ENCODE measurements at regions not wholly inside any gene's neighbourhood (a gene's known extent, or its start where the extent isn't known, plus 50 kb on each side); places are given as distances from the start of the nearest gene placed in this dataset.
"Not testable (repeated sequence)": the region's sequence is repeated elsewhere in the genome, so short reads cannot be mapped to it uniquely, and the experiment has no call there.

GRCh38 chr5:37915097-37915736 is 75.4 kb upstream of the GDNF start:
- no peak for DNase-seq (ENCODE audit: low read depth in 3 of 3)

GRCh38 chr5:37909610-37910266 is 69.9 kb upstream of the GDNF start:
- not testable (repeated sequence) for DNase-seq (ENCODE audit: low read depth in 3 of 3)

GRCh38 chr5:37906416-37906815 is 66.6 kb upstream of the GDNF start:
- no peak for DNase-seq (ENCODE audit: low read depth in 3 of 3)

GRCh38 chr5:37905230-37905629 is 65.4 kb upstream of the GDNF start:
- DNase-seq (ENCODE audit: low read depth in 3 of 3) = no peak

- DNase-seq (ENCODE audit: low read depth in 3 of 3) = no peak
Observed at GRCh38 chr5:37902323-37902722, 62.5 kb upstream of the GDNF start.

GRCh38 chr5:37900692-37901091 is 60.9 kb upstream of the GDNF start:
- DNase-seq (ENCODE audit: low read depth in 3 of 3) = no peak

DNA sequence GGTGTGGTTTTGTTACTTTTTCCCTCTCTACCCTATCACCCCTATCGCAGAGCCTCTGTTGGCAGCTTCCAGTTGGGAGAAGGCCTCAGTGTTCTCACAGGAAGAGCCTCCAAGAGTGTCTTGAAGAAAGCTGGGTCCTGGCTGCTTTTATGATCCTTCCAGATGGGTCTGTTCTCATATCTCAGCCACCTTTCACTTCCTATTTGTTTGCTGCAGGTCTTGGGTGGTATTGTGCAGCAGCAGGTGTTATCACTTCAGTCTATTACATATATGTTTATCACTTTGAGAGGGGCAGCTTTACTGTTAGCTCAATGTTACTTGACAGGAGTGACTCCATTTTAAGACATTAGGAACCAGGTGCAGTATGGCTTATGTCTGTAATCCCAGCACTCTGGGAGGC is 59.2 kb upstream of the GDNF start:
- no peak for DNase-seq (ENCODE audit: low read depth in 3 of 3)

DNA sequence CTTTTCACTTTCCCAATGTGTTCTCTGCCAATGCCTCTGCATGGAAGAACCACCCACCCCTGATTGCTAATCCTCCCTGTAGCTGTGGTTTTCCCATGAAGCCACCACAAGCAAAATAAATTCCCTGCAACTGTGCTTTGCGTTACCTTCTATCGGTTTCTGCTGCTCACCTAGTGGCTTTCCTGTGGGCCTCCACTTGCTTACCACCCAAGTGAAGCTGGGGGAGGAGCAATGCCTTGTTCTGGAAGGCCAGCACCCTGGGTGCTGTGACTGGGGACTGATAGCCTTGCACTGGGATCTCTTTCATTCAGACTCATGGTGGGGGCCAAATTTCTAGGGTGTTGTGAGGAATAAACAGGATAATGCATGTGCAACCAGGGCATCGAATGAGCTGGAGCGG is 56.3 kb upstream of the GDNF start:
- no peak for DNase-seq (ENCODE audit: low read depth in 3 of 3)

DNA sequence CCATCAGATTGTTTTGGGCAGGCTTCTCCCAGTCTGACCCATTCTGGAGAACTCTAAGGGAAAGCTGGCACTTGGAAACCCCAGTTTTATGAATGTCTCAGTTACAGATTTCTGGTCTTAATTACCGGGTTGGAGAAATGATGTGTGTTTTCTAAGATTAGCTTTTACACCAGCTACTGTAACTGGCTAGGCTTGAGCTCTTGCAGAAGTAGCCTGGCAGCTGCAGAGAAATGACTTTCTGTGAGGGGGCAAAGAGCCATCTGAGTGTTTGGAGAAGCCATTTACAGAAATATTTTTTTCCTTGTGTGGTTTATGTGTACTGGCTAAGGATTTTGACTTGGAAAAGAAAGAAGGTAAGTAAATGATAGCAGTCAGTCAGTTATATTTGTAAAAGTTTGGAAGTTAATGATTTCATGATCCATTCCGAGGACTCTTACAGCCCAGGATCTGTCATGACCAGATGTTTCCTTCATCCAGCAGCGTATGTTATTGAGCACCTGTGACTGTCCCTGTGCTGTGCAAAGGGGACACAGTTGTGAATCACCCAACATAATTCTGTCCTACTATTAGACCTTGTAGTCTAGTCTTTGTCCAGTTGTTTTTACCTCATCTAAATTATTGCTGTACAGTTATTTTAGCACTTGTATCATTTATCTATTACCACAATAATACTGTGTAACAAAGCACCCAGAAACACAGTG is 53.7 kb upstream of the GDNF start:
- no peak for DNase-seq (ENCODE audit: low read depth in 3 of 3)

GRCh38 chr5:37892586-37892985 is 52.7 kb upstream of the GDNF start:
- no peak for DNase-seq (ENCODE audit: low read depth in 3 of 3)

DNA sequence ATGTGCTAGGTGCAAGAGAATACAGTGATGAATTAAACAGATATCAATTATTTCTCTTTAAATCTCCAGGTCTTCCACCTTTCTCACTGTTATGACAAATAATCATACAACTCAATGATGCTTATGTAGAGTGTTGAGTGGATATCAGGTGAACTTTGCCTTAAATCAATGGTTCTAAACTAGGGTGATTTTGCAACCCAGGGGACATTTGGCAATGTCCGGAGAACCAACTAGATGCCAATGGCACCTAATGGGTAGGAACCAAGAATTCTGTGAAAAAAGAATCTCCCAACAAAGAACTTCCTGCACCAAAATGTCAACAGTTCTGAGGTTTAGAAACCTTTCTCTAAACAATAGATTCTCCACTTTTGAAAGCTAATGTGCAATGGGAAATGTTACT is 52.0 kb upstream of the GDNF start:
- no peak for DNase-seq (ENCODE audit: low read depth in 3 of 3)

DNA sequence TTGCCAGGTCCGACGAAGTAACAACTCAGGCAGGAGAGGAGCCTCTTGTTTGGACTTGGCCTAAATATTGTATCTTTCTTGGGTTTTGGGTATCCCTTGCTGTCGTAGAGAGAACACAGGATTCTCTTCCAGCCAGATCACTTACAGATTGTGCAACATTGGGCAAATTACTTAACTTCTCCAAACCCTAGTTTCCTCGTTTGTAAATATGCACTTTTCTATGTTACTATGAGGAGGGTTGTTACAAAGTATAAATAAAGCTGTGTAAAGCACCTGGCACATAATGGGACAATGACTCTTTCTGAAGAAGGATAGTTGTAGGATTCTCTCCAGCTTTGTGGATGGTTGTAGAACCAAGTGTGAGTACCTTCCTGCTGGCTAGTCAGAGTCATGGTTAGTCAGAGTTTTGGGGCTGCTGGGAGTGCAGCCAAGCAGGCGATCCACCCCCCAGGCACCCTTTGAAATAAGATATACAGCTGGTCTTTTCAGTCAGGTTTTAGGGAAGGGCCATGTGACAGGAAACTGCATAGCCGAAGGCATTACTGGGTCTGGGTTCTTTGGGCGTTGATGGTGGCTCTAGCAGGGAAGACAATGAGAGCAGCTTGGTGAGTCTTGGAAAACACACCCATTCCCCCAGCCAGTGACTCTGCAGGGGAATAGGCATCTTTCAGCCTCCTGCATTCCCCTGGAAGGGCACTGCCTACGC is 49.9 kb upstream of the GDNF start:
- DNase-seq (ENCODE audit: low read depth in 3 of 3) = no peak

Measured in stimulated activated CD4-positive, alpha-beta T cell treated with anti-CD3 and anti-CD28 coated beads, TNF-alpha, amount 100 ng/mL, for 4 hours (primary cell).